ENCODE measurements at regions not wholly inside any gene's neighbourhood (a gene's known extent, or its start where the extent isn't known, plus 50 kb on each side); places are given as distances from the start of the nearest gene placed in this dataset.

DNA sequence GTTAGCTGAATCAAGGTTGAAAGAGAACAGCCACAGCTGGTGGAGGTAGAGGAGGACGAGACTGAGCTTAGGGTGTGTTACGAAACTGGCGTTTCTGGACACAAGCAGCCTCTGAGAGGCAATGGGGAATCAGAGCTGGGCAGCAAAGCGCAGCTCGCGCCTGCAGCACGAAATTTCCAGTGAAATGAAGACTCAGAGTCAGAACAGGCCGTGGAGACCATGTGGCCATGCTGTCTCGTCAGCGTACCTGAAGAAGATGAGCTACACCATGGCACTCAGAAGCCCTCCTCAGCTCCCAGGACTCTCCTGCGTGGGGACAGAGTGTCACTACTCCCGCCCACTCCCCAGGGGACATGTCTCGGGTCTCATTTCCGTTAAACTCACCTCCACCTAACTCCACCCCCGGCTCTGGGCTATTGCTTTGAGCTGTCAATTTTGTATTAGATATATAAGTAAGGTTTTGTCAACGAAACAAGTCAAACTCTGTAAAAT, 256.9 kb downstream of the ERMARD start:
- DNase-seq (ENCODE audit: low read depth): no peak
- no peak overlapping the region for H3K4me3 ChIP-seq (ENCODE audit: low read depth, low read length)
- no peak for TF ChIP-seq CTCF (conservative IDR thresholded peaks at IDR 0.05; ENCODE audit: low read depth, low read length)

GRCh38 chr6:170007468-170008293, 256.3 kb downstream of the ERMARD start:
- DNase-seq (ENCODE audit: low read depth): no peak
- no peak for TF ChIP-seq CTCF (conservative IDR thresholded peaks at IDR 0.05; ENCODE audit: low read depth, low read length)
- H3K4me3 ChIP-seq (ENCODE audit: low read depth, low read length): no peak overlapping the region

DNA sequence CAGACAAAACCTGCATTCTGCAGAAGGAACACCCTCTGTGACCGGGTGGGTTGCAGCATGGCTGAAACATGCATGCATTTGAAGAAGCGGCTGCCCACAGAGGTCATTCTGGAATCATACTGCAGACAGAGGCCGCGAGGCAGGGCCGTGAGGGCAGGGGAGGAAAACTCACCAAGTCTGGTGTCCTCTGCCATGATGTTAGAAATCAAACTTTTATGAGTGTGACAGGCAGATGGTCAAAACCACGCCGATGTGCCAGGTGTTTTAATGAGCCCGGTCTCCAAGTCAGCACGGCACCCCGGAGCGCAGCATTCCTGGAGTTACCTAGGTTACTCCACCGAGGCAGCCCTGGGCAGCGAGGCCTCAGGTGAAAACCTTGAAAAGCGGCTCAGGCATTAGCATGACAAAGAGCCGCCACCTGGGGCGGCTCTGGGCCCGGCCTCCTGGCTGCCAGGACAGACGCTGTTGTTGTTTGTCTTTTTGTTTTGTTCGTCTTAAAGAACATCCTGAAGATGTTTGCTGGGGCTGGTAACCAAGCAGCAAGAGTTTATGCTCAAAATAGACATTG, 255.6 kb downstream of the ERMARD start:
- no peak for TF ChIP-seq CTCF (conservative IDR thresholded peaks at IDR 0.05; ENCODE audit: low read depth, low read length)
- no peak overlapping the region for H3K4me3 ChIP-seq (ENCODE audit: low read depth, low read length)
- no peak for DNase-seq (ENCODE audit: low read depth)

GRCh38 chr6:170006071-170006899, 254.9 kb downstream of the ERMARD start:
- H3K4me3 ChIP-seq (ENCODE audit: low read depth, low read length): no peak overlapping the region
- no peak for DNase-seq (ENCODE audit: low read depth)
- no peak for TF ChIP-seq CTCF (conservative IDR thresholded peaks at IDR 0.05; ENCODE audit: low read depth, low read length)

- no peak for DNase-seq (ENCODE audit: low read depth)
- no peak for TF ChIP-seq CTCF (conservative IDR thresholded peaks at IDR 0.05; ENCODE audit: low read depth, low read length)
- H3K4me3 ChIP-seq (ENCODE audit: low read depth, low read length): no peak overlapping the region
Observed at GRCh38 chr6:170005665-170006064, 254.2 kb downstream of the ERMARD start.

GRCh38 chr6:170004585-170005210, 253.3 kb downstream of the ERMARD start:
- no peak for TF ChIP-seq CTCF (conservative IDR thresholded peaks at IDR 0.05; ENCODE audit: low read depth, low read length)
- H3K4me3 ChIP-seq (ENCODE audit: low read depth, low read length): no peak overlapping the region
- no peak for DNase-seq (ENCODE audit: low read depth)

Measured in epithelial cell of proximal tubule (primary cell).